Nephron progenitor cell (in vitro differentiated cells): ENCODE measurements at regions not wholly inside any gene's neighbourhood (a gene's known extent, or its start where the extent isn't known, plus 50 kb on each side); places are given as distances from the start of the nearest gene placed in this dataset.

Experiments used
- DNase-seq: peaks from one replicate; pipeline ENCODE4 v3.0.0; 2021
- H3K27ac Mint-ChIP-seq: 2 replicates; pipeline ENCODE4 v1.8.0; 2021; ENCODE audit warnings: mild to moderate bottlenecking, moderate library complexity, mixed read lengths
- H3K27me3 Mint-ChIP-seq: 2 replicates; pipeline ENCODE4 v1.8.0; 2021; ENCODE audit warnings: mild to moderate bottlenecking, low read depth, mixed read lengths; ENCODE audit not compliant: poor library complexity
- H3K36me3 Mint-ChIP-seq: 2 replicates; pipeline ENCODE4 v1.8.0; 2021; ENCODE audit warnings: low read depth, mixed read lengths
- H3K4me1 Mint-ChIP-seq: 2 replicates; pipeline ENCODE4 v1.8.0; 2021; ENCODE audit warnings: mixed read lengths
- H3K4me3 Mint-ChIP-seq: 2 replicates; pipeline ENCODE4 v1.8.0; 2021; ENCODE audit warnings: mild to moderate bottlenecking, moderate library complexity, mixed read lengths
- H3K9me3 Mint-ChIP-seq: 2 replicates; pipeline ENCODE4 v1.8.0; 2021; ENCODE audit warnings: mild to moderate bottlenecking, moderate library complexity, mixed read lengths
- TF ChIP-seq, protein P1 (sequence below): fragments of 200-600 bp; sonication (generic); IDR thresholded peaks from 2 replicates; pipeline ENCODE4 v1.5.0; 2021; ENCODE audit warnings: antibody characterized with exemption

GRCh38 chr4:22906045-22906444 is 213.3 kb downstream of the GBA3 start:
- DNase-seq = no peak
- no peak overlapping the region for H3K4me3 Mint-ChIP-seq
- no peaks in the 10 kb centered on the region for H3K36me3 Mint-ChIP-seq
- H3K9me3 Mint-ChIP-seq = peaks cover 4% of the 10 kb centered on the region
- no peak overlapping the region for H3K27ac Mint-ChIP-seq
- peaks cover 2% of the 10 kb centered on the region for H3K27me3 Mint-ChIP-seq
- TF ChIP-seq, protein P1, sequence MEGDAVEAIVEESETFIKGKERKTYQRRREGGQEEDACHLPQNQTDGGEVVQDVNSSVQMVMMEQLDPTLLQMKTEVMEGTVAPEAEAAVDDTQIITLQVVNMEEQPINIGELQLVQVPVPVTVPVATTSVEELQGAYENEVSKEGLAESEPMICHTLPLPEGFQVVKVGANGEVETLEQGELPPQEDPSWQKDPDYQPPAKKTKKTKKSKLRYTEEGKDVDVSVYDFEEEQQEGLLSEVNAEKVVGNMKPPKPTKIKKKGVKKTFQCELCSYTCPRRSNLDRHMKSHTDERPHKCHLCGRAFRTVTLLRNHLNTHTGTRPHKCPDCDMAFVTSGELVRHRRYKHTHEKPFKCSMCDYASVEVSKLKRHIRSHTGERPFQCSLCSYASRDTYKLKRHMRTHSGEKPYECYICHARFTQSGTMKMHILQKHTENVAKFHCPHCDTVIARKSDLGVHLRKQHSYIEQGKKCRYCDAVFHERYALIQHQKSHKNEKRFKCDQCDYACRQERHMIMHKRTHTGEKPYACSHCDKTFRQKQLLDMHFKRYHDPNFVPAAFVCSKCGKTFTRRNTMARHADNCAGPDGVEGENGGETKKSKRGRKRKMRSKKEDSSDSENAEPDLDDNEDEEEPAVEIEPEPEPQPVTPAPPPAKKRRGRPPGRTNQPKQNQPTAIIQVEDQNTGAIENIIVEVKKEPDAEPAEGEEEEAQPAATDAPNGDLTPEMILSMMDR = no peak
- H3K4me1 Mint-ChIP-seq = no peaks in the 10 kb centered on the region

- TF ChIP-seq, protein P1 = no peak
- no peaks in the 10 kb centered on the region for H3K9me3 Mint-ChIP-seq
- no peak overlapping the region for H3K4me3 Mint-ChIP-seq
- H3K4me1 Mint-ChIP-seq = no peaks in the 10 kb centered on the region
- H3K27ac Mint-ChIP-seq = no peak overlapping the region
- DNase-seq = no peak
- H3K27me3 Mint-ChIP-seq = peaks cover 2% of the 10 kb centered on the region
- H3K36me3 Mint-ChIP-seq = no peaks in the 10 kb centered on the region
Observed at GRCh38 chr4:22903913-22904312, 211.2 kb downstream of the GBA3 start.

DNA sequence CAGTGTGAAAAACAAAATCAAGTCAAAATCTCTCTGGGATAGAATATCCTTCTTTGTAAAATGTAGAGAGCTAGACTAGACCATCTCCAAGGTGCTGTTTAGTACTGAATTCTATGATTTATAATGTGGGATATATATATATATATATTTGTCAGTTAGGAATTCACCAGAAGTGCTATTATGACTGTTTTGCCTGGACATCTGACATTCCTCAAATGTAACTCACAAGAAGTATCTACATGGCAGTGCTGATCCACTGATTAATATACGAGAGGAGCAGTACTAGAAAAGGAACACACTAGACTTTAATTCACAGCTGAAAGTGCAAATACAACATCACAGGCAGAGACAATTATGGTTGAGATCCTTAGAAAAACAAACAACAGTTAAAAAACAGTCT is 208.9 kb downstream of the GBA3 start:
- Mint-ChIP-seq H3K4me3 (no peak overlapping the region), H3K36me3 (no peaks in the 10 kb centered on the region), H3K4me1 (peaks cover 5% of the 10 kb centered on the region), H3K9me3 (no peaks in the 10 kb centered on the region), H3K27ac (no peak overlapping the region), H3K27me3 (no peaks in the 10 kb centered on the region)
- TF ChIP-seq, protein P1 = no peak
- DNase-seq = no peak

- Mint-ChIP-seq H3K27ac (no peak overlapping the region), H3K4me3 (no peak overlapping the region), H3K9me3 (no peaks in the 10 kb centered on the region), H3K4me1 (peaks cover 5% of the 10 kb centered on the region), H3K27me3 (no peaks in the 10 kb centered on the region), H3K36me3 (no peaks in the 10 kb centered on the region)
- DNase-seq = no peak
- TF ChIP-seq, protein P1 = no peak
Observed at GRCh38 chr4:22900876-22901275, 208.1 kb downstream of the GBA3 start.

DNA sequence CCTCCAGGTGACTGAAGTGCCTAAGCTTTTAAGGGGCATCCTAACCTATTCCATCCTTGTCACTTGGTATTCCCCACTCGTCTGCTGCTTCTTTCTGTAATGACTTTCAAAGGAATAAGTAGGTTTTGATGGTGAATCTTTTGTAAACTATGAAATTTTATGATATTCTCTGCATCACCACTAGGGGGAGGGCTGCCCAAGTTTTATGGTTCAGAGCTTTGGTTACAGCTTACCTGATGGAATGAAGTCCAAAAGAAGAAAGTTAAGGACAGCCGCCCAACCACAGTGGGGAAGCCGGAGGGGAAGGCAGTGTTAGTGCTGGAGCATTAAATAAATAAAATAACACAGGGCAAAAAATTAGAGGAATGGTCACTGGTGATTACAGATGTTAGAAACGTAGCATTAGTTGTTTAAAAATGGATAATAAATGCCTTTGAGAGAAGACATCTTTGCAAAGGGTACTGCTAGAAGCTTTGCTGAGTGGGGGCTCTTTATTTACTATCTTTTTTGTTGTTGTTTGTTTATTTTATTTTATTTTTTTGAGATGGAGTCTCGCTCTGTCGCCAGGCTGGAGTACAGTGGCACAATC is 204.9 kb downstream of the GBA3 start:
- Mint-ChIP-seq H3K27ac (no peak overlapping the region), H3K9me3 (peaks cover 6% of the 10 kb centered on the region), H3K36me3 (no peaks in the 10 kb centered on the region), H3K27me3 (no peaks in the 10 kb centered on the region), H3K4me3 (no peak overlapping the region), H3K4me1 (peaks cover 5% of the 10 kb centered on the region)
- peak; percentile 48 for DNase-seq
- TF ChIP-seq, protein P1 = peak; percentile 81

GRCh38 chr4:22895482-22895881 is 202.7 kb downstream of the GBA3 start:
- H3K27ac Mint-ChIP-seq = no peak overlapping the region
- TF ChIP-seq, protein P1 = no peak
- peaks cover 23% of the 10 kb centered on the region for H3K9me3 Mint-ChIP-seq
- no peaks in the 10 kb centered on the region for H3K27me3 Mint-ChIP-seq
- DNase-seq = no peak
- no peaks in the 10 kb centered on the region for H3K36me3 Mint-ChIP-seq
- peaks cover 5% of the 10 kb centered on the region for H3K4me1 Mint-ChIP-seq
- H3K4me3 Mint-ChIP-seq = no peak overlapping the region
